Posterior vena cava (tissue), 2 donors: ENCODE measurements at regions not wholly inside any gene's neighbourhood (a gene's known extent, or its start where the extent isn't known, plus 50 kb on each side); places are given as distances from the start of the nearest gene placed in this dataset.

Experiments used
- DNase-seq: peaks from one replicate; pipeline ENCODE4 v3.0.0-alpha.2; 2020; ENCODE audit warnings: low spot score
- intact Hi-C, 2 donors: fragments of 100-400 bp; cut with DNase I; formaldehyde crosslinking; loops; one replicate each; pipeline versions ENCODE4 v1.14.1 to v1.14.2; 2022 to 2023
- donor health status: DM: yes; HTN: yes; CAD: no.
- donor health status: DM: yes; HTN: yes; CAD: no.

- DNase-seq = no peak
- intact Hi-C loops = no loop called here
Observed at GRCh38 chr15:47661661-47662180, 55.6 kb upstream of the SEMA6D start.

- intact Hi-C loops = no loop called here
- DNase-seq = no peak
Observed at GRCh38 chr15:47663101-47663500, 54.2 kb upstream of the SEMA6D start.
